OCI-LY3 (cell line): ENCODE measurements at regions not wholly inside any gene's neighbourhood (a gene's known extent, or its start where the extent isn't known, plus 50 kb on each side); places are given as distances from the start of the nearest gene placed in this dataset.

ENCODE experiments used
- CTCF ChIP-seq: fragments of 200-600, 300-600 bp; sonication (generic); IDR thresholded peaks from 2 replicates; pipeline ENCODE4 v1.5.1; 2014; ENCODE audit warnings: antibody characterized with exemption, low read length, low read depth
- EZH2phosphoT487 ChIP-seq: fragments of 200-600 bp; shearing (Covaris generic); IDR thresholded peaks from 2 replicates; pipeline ENCODE4 v1.6.1; 2018; ENCODE audit warnings: antibody characterized with exemption, mixed run types, low read depth

- TF ChIP-seq CTCF (no peak), EZH2phosphoT487 (no peak)
Measured at GRCh38 chr17:55961386-55961785, 191.9 kb upstream of the ANKFN1 start.
